ENCODE measurements at regions not wholly inside any gene's neighbourhood (a gene's known extent, or its start where the extent isn't known, plus 50 kb on each side); places are given as distances from the start of the nearest gene placed in this dataset.
A peak's percentile ranks its signal among the peaks of the same experiment; 100 is the strongest.

DNA sequence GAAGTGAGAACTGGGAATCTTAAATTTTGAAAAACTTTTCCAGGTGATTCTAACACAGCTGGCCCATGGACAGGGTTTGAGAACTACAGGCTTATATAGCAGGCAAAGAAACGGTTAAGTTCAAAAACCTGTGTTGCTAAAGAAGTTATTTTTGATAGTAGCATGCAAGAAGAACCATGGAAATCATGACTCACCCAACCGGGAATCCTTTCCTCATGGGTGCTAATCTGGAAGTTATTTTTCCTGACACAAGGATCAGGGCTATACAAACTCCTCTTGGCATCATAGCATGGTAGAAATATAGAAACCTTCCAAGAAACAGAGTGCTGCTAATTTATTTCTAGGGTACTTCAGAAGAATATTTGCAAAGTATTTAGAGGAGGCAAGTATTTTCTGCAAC lies 588.7 kb downstream of the CCER1 start:
- H3K36me3 ChIP-seq = no peaks in the 10 kb centered on the region
- no peak overlapping the region for H3K4me3 ChIP-seq
- no peak for DNase-seq (ENCODE audit: low spot score in 2 of 2)
- H3K9me3 ChIP-seq = no peaks in the 10 kb centered on the region
- no peaks in the 10 kb centered on the region for H3K4me1 ChIP-seq
- H3K27me3 ChIP-seq = no peaks in the 10 kb centered on the region
- TF ChIP-seq, protein P1, sequence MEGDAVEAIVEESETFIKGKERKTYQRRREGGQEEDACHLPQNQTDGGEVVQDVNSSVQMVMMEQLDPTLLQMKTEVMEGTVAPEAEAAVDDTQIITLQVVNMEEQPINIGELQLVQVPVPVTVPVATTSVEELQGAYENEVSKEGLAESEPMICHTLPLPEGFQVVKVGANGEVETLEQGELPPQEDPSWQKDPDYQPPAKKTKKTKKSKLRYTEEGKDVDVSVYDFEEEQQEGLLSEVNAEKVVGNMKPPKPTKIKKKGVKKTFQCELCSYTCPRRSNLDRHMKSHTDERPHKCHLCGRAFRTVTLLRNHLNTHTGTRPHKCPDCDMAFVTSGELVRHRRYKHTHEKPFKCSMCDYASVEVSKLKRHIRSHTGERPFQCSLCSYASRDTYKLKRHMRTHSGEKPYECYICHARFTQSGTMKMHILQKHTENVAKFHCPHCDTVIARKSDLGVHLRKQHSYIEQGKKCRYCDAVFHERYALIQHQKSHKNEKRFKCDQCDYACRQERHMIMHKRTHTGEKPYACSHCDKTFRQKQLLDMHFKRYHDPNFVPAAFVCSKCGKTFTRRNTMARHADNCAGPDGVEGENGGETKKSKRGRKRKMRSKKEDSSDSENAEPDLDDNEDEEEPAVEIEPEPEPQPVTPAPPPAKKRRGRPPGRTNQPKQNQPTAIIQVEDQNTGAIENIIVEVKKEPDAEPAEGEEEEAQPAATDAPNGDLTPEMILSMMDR (IDR thresholded peaks at IDR 0.05) = no peak
- no peak for TF ChIP-seq POLR2AphosphoS5 (IDR thresholded peaks at IDR 0.05)
- no peak for TF ChIP-seq POLR2A (IDR thresholded peaks at IDR 0.05)
- no peak overlapping the region for H3K27ac ChIP-seq
- intact Hi-C loops (cut with DNase I; ENCODE audit: low total_unique reads) = no loop called here

DNA sequence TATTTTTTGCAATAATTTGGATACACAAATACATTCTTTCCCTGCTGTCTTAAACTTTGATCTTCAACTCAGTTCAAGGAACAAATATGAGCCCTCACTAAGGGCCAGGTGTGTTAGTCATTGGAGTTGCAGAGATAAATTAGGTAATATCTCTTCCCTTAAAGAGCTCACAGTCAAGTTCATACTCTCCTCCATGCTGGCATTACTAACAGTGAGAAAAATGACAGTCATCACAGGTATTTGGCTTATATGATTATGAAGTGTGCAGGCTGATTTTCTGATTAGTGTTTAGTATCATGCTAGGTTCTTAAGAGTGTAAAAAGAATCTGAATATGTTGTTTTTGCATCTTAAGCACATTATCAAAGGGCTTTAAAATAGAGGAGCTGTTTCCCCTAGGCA lies 594.7 kb downstream of the CCER1 start:
- Histone ChIP-seq H3K9me3 (no peaks in the 10 kb centered on the region), H3K4me3 (no peak overlapping the region), H3K27me3 (no peaks in the 10 kb centered on the region), H3K4me1 (no peaks in the 10 kb centered on the region), H3K36me3 (no peaks in the 10 kb centered on the region), H3K27ac (no peak overlapping the region)
- intact Hi-C loops (cut with DNase I; ENCODE audit: low total_unique reads) = no loop called here
- no peak for DNase-seq (ENCODE audit: low spot score in 2 of 2)
- no peak for TF ChIP-seq POLR2A (IDR thresholded peaks at IDR 0.05)
- TF ChIP-seq POLR2AphosphoS5 (IDR thresholded peaks at IDR 0.05) = no peak
- TF ChIP-seq, protein P1 (IDR thresholded peaks at IDR 0.05) = no peak

DNA sequence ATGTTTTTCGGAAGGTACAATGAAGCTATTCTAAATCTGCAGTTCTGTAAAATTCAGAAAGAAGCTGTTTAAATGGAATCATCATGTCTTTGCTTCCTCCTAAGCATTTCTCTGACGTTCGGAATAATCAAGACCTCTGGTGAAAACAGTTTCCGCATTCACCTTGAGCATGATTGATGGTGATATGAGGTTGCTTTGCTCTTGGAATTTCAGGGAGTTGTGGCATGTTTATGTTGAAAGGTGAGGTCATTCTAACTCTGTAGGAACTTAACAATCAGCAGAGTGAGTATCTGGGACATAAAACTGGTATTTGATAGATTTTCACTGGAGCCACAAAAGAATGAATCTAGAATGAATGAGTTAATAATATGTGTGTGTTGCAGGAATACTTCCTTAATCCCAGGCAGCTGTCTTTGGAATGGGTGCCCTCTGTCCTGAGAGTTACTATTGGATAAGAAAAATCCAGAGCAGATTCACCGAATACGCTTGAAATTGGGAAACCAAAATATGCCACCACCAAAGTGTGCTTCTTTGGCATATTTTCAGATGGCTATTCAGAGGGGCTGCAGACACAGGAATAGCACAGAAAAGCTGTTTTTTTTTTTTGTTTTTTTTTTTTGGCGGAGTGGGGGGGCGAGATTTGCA lies 599.1 kb downstream of the CCER1 start:
- intact Hi-C loops (cut with DNase I; ENCODE audit: low total_unique reads) = no loop called here
- Histone ChIP-seq H3K27me3 (no peaks in the 10 kb centered on the region), H3K36me3 (no peaks in the 10 kb centered on the region), H3K4me1 (no peaks in the 10 kb centered on the region), H3K27ac (no peak overlapping the region), H3K4me3 (no peak overlapping the region), H3K9me3 (no peaks in the 10 kb centered on the region)
- no peak for DNase-seq (ENCODE audit: low spot score in 2 of 2)
- TF ChIP-seq POLR2AphosphoS5 (IDR thresholded peaks at IDR 0.05) (no peak), POLR2A (IDR thresholded peaks at IDR 0.05) (no peak)
- TF ChIP-seq, protein P1 (IDR thresholded peaks at IDR 0.05) = no peak

DNA sequence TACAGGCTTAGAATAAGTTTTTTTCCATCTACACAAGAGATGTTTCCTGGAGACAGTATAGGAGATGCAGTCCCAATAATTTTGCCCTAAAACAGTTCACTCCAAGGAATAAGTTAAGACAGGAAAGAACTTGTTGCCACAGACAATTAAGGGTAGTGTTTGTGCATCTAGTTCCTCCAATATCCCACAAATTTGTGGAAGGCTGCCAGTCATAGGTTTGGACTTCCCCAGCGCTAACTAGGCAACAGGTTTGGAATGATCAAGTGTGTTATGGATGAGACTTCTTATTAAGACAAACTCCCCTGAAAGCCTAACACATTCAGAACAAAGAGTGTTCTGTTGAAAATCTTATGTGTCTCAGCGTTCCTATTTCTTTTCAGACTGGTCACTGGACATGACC lies 611.0 kb downstream of the CCER1 start:
- H3K4me3 ChIP-seq = no peak overlapping the region
- H3K27ac ChIP-seq = peak overlapping the region; percentile 12 to 43
- DNase-seq (ENCODE audit: low spot score in 2 of 2) = peak in 1 of 2 donors; percentile 65
- intact Hi-C loops (cut with DNase I; ENCODE audit: low total_unique reads) = no loop called here
- H3K9me3 ChIP-seq = no peaks in the 10 kb centered on the region
- no peaks in the 10 kb centered on the region for H3K27me3 ChIP-seq
- TF ChIP-seq POLR2AphosphoS5 (IDR thresholded peaks at IDR 0.05) (no peak), POLR2A (IDR thresholded peaks at IDR 0.05) (no peak)
- TF ChIP-seq, protein P1 (IDR thresholded peaks at IDR 0.05) = no peak
- no peaks in the 10 kb centered on the region for H3K4me1 ChIP-seq
- H3K36me3 ChIP-seq = no peaks in the 10 kb centered on the region

DNA sequence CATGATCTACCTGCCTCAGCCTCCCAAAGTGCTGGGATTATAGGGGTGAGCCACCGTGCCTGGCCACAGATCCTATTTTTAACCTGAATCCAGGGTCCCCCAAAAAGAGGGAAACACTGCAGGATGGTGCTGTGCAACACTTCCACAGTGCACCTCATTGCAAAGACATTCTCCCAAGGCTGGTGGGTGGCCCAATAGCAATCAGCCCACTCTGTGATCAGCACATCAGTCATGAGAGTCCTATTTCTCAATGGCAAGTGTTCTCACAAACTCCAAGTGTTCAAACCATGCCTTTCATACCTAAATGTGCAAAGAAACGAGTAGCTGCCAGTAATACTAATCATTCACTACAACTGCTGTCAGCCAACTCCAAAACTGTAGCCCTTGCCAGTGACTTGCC lies 612.9 kb downstream of the CCER1 start:
- intact Hi-C loops (cut with DNase I; ENCODE audit: low total_unique reads) = no loop called here
- no peak for TF ChIP-seq POLR2AphosphoS5 (IDR thresholded peaks at IDR 0.05)
- TF ChIP-seq, protein P1 (IDR thresholded peaks at IDR 0.05) = no peak
- no peak for TF ChIP-seq POLR2A (IDR thresholded peaks at IDR 0.05)
- no peak overlapping the region for H3K4me3 ChIP-seq
- H3K27me3 ChIP-seq = no peaks in the 10 kb centered on the region
- H3K4me1 ChIP-seq = no peaks in the 10 kb centered on the region
- no peaks in the 10 kb centered on the region for H3K9me3 ChIP-seq
- H3K36me3 ChIP-seq = no peaks in the 10 kb centered on the region
- peak overlapping the region; percentile 0 to 41 for H3K27ac ChIP-seq
- no peak for DNase-seq (ENCODE audit: low spot score in 2 of 2)
